ENCODE measurements at regions not wholly inside any gene's neighbourhood (a gene's known extent, or its start where the extent isn't known, plus 50 kb on each side); places are given as distances from the start of the nearest gene placed in this dataset.

DNA sequence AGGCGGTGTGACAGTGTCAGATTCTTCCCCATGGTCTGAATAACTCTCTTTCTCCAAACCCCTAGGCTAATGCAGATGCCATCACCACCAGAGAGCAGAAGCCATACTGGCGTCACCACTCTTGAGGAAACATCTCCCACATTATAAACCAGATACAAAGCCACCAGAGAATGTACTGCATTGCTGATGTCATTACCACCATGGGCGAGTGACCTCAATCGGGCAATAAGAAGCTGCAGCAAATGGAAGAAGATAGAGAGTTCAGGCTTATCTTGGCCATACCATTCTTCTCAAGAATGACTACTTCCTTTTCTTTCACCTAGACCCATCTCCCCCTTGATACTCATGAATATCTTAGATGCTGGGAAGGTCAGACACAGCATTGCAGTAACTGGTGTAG is 1157.2 kb downstream of the TMEM121 start:
- TF ChIP-seq EZH2 (IDR thresholded peaks at IDR 0.05; ENCODE audit: borderline replicate concordance, low read depth, low read length, severe bottlenecking), result no peak
- TF ChIP-seq, protein P1, sequence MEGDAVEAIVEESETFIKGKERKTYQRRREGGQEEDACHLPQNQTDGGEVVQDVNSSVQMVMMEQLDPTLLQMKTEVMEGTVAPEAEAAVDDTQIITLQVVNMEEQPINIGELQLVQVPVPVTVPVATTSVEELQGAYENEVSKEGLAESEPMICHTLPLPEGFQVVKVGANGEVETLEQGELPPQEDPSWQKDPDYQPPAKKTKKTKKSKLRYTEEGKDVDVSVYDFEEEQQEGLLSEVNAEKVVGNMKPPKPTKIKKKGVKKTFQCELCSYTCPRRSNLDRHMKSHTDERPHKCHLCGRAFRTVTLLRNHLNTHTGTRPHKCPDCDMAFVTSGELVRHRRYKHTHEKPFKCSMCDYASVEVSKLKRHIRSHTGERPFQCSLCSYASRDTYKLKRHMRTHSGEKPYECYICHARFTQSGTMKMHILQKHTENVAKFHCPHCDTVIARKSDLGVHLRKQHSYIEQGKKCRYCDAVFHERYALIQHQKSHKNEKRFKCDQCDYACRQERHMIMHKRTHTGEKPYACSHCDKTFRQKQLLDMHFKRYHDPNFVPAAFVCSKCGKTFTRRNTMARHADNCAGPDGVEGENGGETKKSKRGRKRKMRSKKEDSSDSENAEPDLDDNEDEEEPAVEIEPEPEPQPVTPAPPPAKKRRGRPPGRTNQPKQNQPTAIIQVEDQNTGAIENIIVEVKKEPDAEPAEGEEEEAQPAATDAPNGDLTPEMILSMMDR (IDR thresholded peaks at IDR 0.05; ENCODE audit: extremely low read depth in 1 of 2, insufficient read depth in 1 of 2, low read depth in 1 of 2, low read length in 2 of 2), result no peak
- TF ChIP-seq POLR2AphosphoS5 (IDR thresholded peaks at IDR 0.05; ENCODE audit: insufficient read depth, low read depth, low read length), result no peak
- TF ChIP-seq, protein P2, sequence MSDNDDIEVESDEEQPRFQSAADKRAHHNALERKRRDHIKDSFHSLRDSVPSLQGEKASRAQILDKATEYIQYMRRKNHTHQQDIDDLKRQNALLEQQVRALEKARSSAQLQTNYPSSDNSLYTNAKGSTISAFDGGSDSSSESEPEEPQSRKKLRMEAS (IDR thresholded peaks at IDR 0.05; ENCODE audit: insufficient read depth, insufficient read length), result no peak
- no peak for TF ChIP-seq POLR2A (IDR thresholded peaks at IDR 0.05; ENCODE audit: low read depth, low read length)
- TF ChIP-seq JUN (IDR thresholded peaks at IDR 0.05; ENCODE audit: borderline replicate concordance, insufficient read depth, insufficient read length, low read depth), result no peak
- TF ChIP-seq MYC (IDR thresholded peaks at IDR 0.05; ENCODE audit: low read depth, low read length), result no peak
- TF ChIP-seq GATA2 (IDR thresholded peaks at IDR 0.05; ENCODE audit: insufficient read depth, insufficient read length, low read depth, low read length), result no peak
- no peak for TF ChIP-seq FOS (IDR thresholded peaks at IDR 0.05; ENCODE audit: borderline replicate concordance, insufficient read depth, low read length)

Data from endothelial cell of umbilical vein (primary cell).